ENCODE measurements at regions not wholly inside any gene's neighbourhood (a gene's known extent, or its start where the extent isn't known, plus 50 kb on each side); places are given as distances from the start of the nearest gene placed in this dataset.

GRCh38 chr5:17897776-17898175, 263.5 kb downstream of the TAF11L14 start:
- Histone ChIP-seq H3K9ac (ENCODE audit: insufficient read depth, low read depth, low read length) (no peak overlapping the region), H3K4me3 (replicated peaks in 1 of 3; ENCODE audit: insufficient read depth in 1 of 3, low read depth in 2 of 3, low read length in 3 of 3) (no peak overlapping the region), H3K27me3 (ENCODE audit: control insufficient read depth in 1 of 2, insufficient read depth in 2 of 2, low read length in 2 of 2) (no peaks in the 10 kb centered on the region), H3K9me3 (ENCODE audit: low read length) (peaks cover 82% of the 10 kb centered on the region), H4K20me1 (ENCODE audit: insufficient read depth, low read length) (no peaks in the 10 kb centered on the region), H3K27ac (ENCODE audit: extremely low read length, insufficient read depth, low read length) (no peak overlapping the region), H3K36me3 (replicated peaks in 1 of 2; ENCODE audit: control insufficient read depth in 1 of 2, insufficient read depth in 2 of 2, low read length in 2 of 2) (no peaks in the 10 kb centered on the region), H2AFZ (ENCODE audit: low read length) (no peak overlapping the region), H3K4me1 (ENCODE audit: insufficient read depth, low read length) (no peaks in the 10 kb centered on the region), H3K79me2 (ENCODE audit: insufficient read depth, low read length) (no peaks in the 10 kb centered on the region), H3K4me2 (ENCODE audit: low read depth, low read length) (no peak overlapping the region)
- intact Hi-C loops (cut with micrococcal nuclease; ENCODE audit: unreplicated experiment) (no loop called here), in situ Hi-C loops (cut with HindIII; ENCODE audit: extremely low pct_ligation_motif_present, low pct_unique_long_range_greater_than_20kb) (no loop called here)
- no TSS peak for BruUV-seq (replicated peaks)
- FAIRE-seq (no peak), ATAC-seq (no peak), DNase-seq (ENCODE audit: low spot score) (no peak)
- WGBS (ENCODE audit: low lambda C conversion rate) = 11% methylated on average over 4 of the region's 4 CpGs
- POLR2A ChIA-PET = no interaction called here
- CTCF ChIA-PET (ENCODE audit: low intra/inter-chr PET ratio, low total read pairs) = no interaction called here
- TF ChIP-seq ZNF232 (CRISPR knock-in tag; IDR thresholded peaks at IDR 0.05; ENCODE audit: borderline replicate concordance) = no peak
- TF ChIP-seq JARID2 (CRISPR knock-in tag; IDR thresholded peaks at IDR 0.05; ENCODE audit: insufficient replicate concordance) = no peak
- TF ChIP-seq ZNF337 (CRISPR knock-in tag; IDR thresholded peaks at IDR 0.05; ENCODE audit: borderline replicate concordance, low read depth) = no peak
- no peak for TF ChIP-seq ZNF3 (CRISPR knock-in tag; IDR thresholded peaks at IDR 0.05)
- TF ChIP-seq TP53 (CRISPR knock-in tag; conservative IDR thresholded peaks at IDR 0.05) = no peak
- TF ChIP-seq SATB2 (CRISPR knock-in tag; IDR thresholded peaks at IDR 0.05) = no peak
- TF ChIP-seq, protein P1, sequence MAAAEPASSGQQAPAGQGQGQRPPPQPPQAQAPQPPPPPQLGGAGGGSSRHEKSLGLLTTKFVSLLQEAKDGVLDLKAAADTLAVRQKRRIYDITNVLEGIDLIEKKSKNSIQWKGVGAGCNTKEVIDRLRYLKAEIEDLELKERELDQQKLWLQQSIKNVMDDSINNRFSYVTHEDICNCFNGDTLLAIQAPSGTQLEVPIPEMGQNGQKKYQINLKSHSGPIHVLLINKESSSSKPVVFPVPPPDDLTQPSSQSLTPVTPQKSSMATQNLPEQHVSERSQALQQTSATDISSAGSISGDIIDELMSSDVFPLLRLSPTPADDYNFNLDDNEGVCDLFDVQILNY (CRISPR knock-in tag; conservative IDR thresholded peaks at IDR 0.05) = no peak
- TF ChIP-seq, protein P2, sequence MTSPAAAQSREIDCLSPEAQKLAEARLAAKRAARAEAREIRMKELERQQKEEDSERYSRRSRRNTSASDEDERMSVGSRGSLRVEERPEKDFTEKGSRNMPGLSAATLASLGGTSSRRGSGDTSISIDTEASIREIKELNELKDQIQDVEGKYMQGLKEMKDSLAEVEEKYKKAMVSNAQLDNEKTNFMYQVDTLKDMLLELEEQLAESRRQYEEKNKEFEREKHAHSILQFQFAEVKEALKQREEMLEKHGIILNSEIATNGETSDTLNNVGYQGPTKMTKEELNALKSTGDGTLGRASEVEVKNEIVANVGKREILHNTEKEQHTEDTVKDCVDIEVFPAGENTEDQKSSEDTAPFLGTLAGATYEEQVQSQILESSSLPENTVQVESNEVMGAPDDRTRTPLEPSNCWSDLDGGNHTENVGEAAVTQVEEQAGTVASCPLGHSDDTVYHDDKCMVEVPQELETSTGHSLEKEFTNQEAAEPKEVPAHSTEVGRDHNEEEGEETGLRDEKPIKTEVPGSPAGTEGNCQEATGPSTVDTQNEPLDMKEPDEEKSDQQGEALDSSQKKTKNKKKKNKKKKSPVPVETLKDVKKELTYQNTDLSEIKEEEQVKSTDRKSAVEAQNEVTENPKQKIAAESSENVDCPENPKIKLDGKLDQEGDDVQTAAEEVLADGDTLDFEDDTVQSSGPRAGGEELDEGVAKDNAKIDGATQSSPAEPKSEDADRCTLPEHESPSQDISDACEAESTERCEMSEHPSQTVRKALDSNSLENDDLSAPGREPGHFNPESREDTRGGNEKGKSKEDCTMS (CRISPR knock-in tag; conservative IDR thresholded peaks at IDR 0.05) = no peak
- no peak for TF ChIP-seq ZNF768 (CRISPR knock-in tag; IDR thresholded peaks at IDR 0.05)

Measured in HepG2 (cell line).